ENCODE measurements at regions not wholly inside any gene's neighbourhood (a gene's known extent, or its start where the extent isn't known, plus 50 kb on each side); places are given as distances from the start of the nearest gene placed in this dataset.

- Mint-ChIP-seq H3K4me1 (no peaks in the 10 kb centered on the region), H3K27ac (no peak overlapping the region), H3K36me3 (no peaks in the 10 kb centered on the region), H3K4me3 (no peak overlapping the region), H3K27me3 (ENCODE audit: low read depth in 3 of 3) (peaks cover 0 to 2% (median 2%) of the 10 kb centered on the region in 3 donors), H3K9me3 (no peaks in the 10 kb centered on the region)
- Histone ChIP-seq H3K4me2 (replicated peaks; ENCODE audit: extremely low read depth, low read length, poor library complexity, severe bottlenecking) (no peak overlapping the region), H3K27ac (ENCODE audit: low read depth in 1 of 2, low read length in 2 of 2) (no peak overlapping the region), H3K27me3 (ENCODE audit: control insufficient read depth in 2 of 2, insufficient read depth in 2 of 2, low read length in 2 of 2) (no peaks in the 10 kb centered on the region), H3K9me3 (replicated peaks in 1 of 2; ENCODE audit: control insufficient read depth in 1 of 2, insufficient read depth in 1 of 2, low read length in 2 of 2) (no peaks in the 10 kb centered on the region), H4K20me1 (ENCODE audit: insufficient read depth, low read length) (no peaks in the 10 kb centered on the region), H3K4me3 (replicated peaks in 1 of 3; ENCODE audit: low read depth in 2 of 3, low read length in 3 of 3) (no peak overlapping the region), H3K36me3 (replicated peaks in 1 of 2; ENCODE audit: control insufficient read depth in 1 of 2, insufficient read depth in 2 of 2, low read length in 2 of 2) (no peaks in the 10 kb centered on the region), H3K4me1 (ENCODE audit: control insufficient read depth in 1 of 2, insufficient read depth in 2 of 2, low read length in 2 of 2) (no peaks in the 10 kb centered on the region), H3K79me2 (ENCODE audit: insufficient read depth, low read length) (no peaks in the 10 kb centered on the region), H2AFZ (ENCODE audit: insufficient read depth, low read depth, low read length, poor library complexity, severe bottlenecking) (no peak overlapping the region), H3K9ac (ENCODE audit: insufficient read depth, low read length, poor library complexity, severe bottlenecking) (no peak overlapping the region)
- no peak for DNase-seq
- intact Hi-C loops (cut with micrococcal nuclease) = no loop called here
- no peak for TF ChIP-seq CTCF (IDR thresholded peaks at IDR 0.05)
- no CpG with 5 or more reads among the region's 1 CpG for WGBS (ENCODE audit: insufficient coverage)
Measured at GRCh38 chr9:78562021-78562420, 265.1 kb downstream of the PSAT1 start.

- Histone ChIP-seq H3K4me3 (replicated peaks in 1 of 3; ENCODE audit: low read depth in 2 of 3, low read length in 3 of 3) (no peak overlapping the region), H3K27me3 (ENCODE audit: control insufficient read depth in 2 of 2, insufficient read depth in 2 of 2, low read length in 2 of 2) (no peaks in the 10 kb centered on the region), H3K27ac (ENCODE audit: low read depth in 1 of 2, low read length in 2 of 2) (no peak overlapping the region), H3K4me2 (replicated peaks; ENCODE audit: extremely low read depth, low read length, poor library complexity, severe bottlenecking) (no peak overlapping the region), H4K20me1 (ENCODE audit: insufficient read depth, low read length) (no peaks in the 10 kb centered on the region), H3K4me1 (ENCODE audit: control insufficient read depth in 1 of 2, insufficient read depth in 2 of 2, low read length in 2 of 2) (no peaks in the 10 kb centered on the region), H3K79me2 (ENCODE audit: insufficient read depth, low read length) (no peaks in the 10 kb centered on the region), H2AFZ (ENCODE audit: insufficient read depth, low read depth, low read length, poor library complexity, severe bottlenecking) (no peak overlapping the region), H3K36me3 (replicated peaks in 1 of 2; ENCODE audit: control insufficient read depth in 1 of 2, insufficient read depth in 2 of 2, low read length in 2 of 2) (no peaks in the 10 kb centered on the region), H3K9ac (ENCODE audit: insufficient read depth, low read length, poor library complexity, severe bottlenecking) (no peak overlapping the region), H3K9me3 (replicated peaks in 1 of 2; ENCODE audit: control insufficient read depth in 1 of 2, insufficient read depth in 1 of 2, low read length in 2 of 2) (no peaks in the 10 kb centered on the region)
- no peaks in the 10 kb centered on the region for H3K4me1 Mint-ChIP-seq
- H3K36me3 Mint-ChIP-seq = no peaks in the 10 kb centered on the region
- H3K4me3 Mint-ChIP-seq = no peak overlapping the region
- 100% methylated on average over 3 of the region's 5 CpGs for WGBS (ENCODE audit: insufficient coverage)
- no peak for DNase-seq
- intact Hi-C loops (cut with micrococcal nuclease) = no loop called here
- no peak for TF ChIP-seq CTCF (IDR thresholded peaks at IDR 0.05)
- H3K9me3 Mint-ChIP-seq = peaks cover 0 to 2% (median 0%) of the 10 kb centered on the region in 7 donors
- peaks cover 0 to 3% (median 2%) of the 10 kb centered on the region in 3 donors for H3K27me3 Mint-ChIP-seq (ENCODE audit: low read depth in 3 of 3)
- H3K27ac Mint-ChIP-seq = no peak overlapping the region
Measured at GRCh38 chr9:78563269-78563668, 266.3 kb downstream of the PSAT1 start.

All from CD14-positive monocyte (primary cell).